Stomach (tissue), 4 donors: ENCODE measurements at regions not wholly inside any gene's neighbourhood (a gene's known extent, or its start where the extent isn't known, plus 50 kb on each side); places are given as distances from the start of the nearest gene placed in this dataset.
"Not testable (repeated sequence)": the region's sequence is repeated elsewhere in the genome, so short reads cannot be mapped to it uniquely, and the experiment has no call there.

Experiments used
- EP300 ChIP-seq: sonication (generic); formaldehyde crosslinking; IDR thresholded peaks from one replicate; pipeline ENCODE4 v1.6.1; 2017; ENCODE audit warnings: antibody characterized with exemption
- POLR2A ChIP-seq, 4 donors: fragments of 450-650 bp; IDR thresholded peaks; one replicate each; pipeline ENCODE4 v1.6.1; 2016; ENCODE audit warnings: antibody characterized with exemption in 4 of 4, control low read depth in 2 of 4, mild to moderate bottlenecking in 1 of 4, moderate library complexity in 1 of 4

DNA sequence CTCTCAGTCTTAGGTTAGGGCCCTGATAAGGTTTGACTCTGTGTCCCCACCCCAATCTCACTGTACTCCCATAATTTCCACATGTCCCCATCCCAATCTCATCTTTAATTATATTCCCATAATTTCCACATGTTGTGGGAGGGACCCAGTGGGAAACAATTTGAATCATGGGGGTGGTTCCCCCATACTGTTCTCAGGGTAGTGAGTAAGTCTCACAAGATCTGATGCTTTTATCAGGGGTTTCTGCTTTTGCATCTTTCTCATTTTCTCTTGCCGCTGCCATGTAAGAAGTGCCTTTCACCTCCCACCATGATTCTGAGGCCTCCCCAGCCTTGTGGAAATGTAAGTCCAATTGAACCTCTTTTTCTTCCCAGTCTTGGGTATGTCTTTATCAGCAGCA, 91.2 kb downstream of the TMCO5A start:
- TF ChIP-seq POLR2A (IDR thresholded peaks at IDR 0.05); EP300: not testable (repeated sequence)
